Neutrophil (primary cell): ENCODE measurements at regions not wholly inside any gene's neighbourhood (a gene's known extent, or its start where the extent isn't known, plus 50 kb on each side); places are given as distances from the start of the nearest gene placed in this dataset.

Source experiments
- H3K27ac ChIP-seq: fragments of 200-600 bp; sonication (generic); 2 replicates; pipeline ENCODE4 v1.5.1; 2016; ENCODE audit warnings: mild to moderate bottlenecking, moderate library complexity
- H3K27me3 ChIP-seq: fragments of 200-600 bp; sonication (generic); 2 replicates; pipeline ENCODE4 v1.6.0; 2016; ENCODE audit warnings: mild to moderate bottlenecking
- H3K36me3 ChIP-seq: fragments of 200-600 bp; sonication (generic); 2 replicates; pipeline ENCODE4 v1.5.1; 2017
- H3K4me1 ChIP-seq, 2 experiments: fragments of 200-600 bp in 1 of 2; sonication (generic) in 1 of 2; 1 replicate in 1 of 2; 2 replicates in 1 of 2; pipeline versions ENCODE4 v1.5.1 to v1.6.1; 2013 to 2016; ENCODE audit warnings: low read depth in 1 of 2, low read length in 1 of 2, mild to moderate bottlenecking in 1 of 2, moderate library complexity in 1 of 2; ENCODE audit not compliant: control insufficient read depth in 1 of 2, insufficient read depth in 1 of 2
- H3K4me3 ChIP-seq, 2 experiments: fragments of 200-600 bp in 1 of 2; sonication (generic) in 1 of 2; 1 replicate in 1 of 2; 2 replicates in 1 of 2; pipeline ENCODE4 v1.5.1; 2013 to 2016; ENCODE audit warnings: low read depth in 1 of 2, low read length in 1 of 2, mild to moderate bottlenecking in 1 of 2, moderate library complexity in 1 of 2
- H3K9me3 ChIP-seq: fragments of 200-600 bp; sonication (generic); 2 replicates; pipeline ENCODE4 v1.5.1; 2016
- CTCF ChIP-seq: fragments of 200-600 bp; sonication (generic); IDR thresholded peaks from 2 replicates; pipeline ENCODE4 v1.5.1; 2016; ENCODE audit warnings: antibody characterized with exemption

DNA sequence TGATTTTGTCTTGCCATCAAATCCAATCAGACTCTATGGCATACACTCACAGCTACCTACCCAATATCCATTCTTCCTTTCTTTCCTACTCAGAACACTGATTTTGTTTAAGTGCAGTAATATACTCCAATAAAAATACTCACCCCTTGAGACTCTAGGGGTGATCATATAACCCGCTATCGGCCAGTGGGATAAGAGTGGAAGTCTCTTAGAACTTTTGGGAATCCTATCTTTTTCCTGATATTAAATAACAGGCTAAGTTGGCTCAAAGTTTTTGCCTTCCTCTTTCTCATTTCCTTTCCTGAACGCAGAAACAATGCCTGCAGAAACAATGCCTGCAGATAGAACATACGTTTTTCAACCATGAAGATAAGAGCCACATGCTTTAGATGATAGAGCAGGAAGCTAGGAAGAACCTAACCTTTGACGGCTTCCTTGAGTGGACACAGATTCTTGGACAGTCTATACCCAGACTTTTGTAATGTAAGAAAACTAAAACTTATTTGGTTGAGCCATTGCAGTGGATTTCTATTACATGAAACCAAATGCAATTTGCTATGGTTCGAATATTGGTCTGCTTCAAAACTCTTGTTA lies 373.8 kb downstream of the STIM2 start:
- Histone ChIP-seq H3K9me3 (no peaks in the 10 kb centered on the region), H3K27me3 (no peaks in the 10 kb centered on the region), H3K36me3 (no peaks in the 10 kb centered on the region), H3K27ac (no peak overlapping the region), H3K4me3 (no peak overlapping the region), H3K4me1 (no peaks in the 10 kb centered on the region)
- no peak for TF ChIP-seq CTCF

GRCh38 chr4:27239641-27240040 lies 379.0 kb downstream of the STIM2 start:
- no peaks in the 10 kb centered on the region for H3K9me3 ChIP-seq
- H3K27ac ChIP-seq = no peak overlapping the region
- H3K36me3 ChIP-seq = no peaks in the 10 kb centered on the region
- no peaks in the 10 kb centered on the region for H3K4me1 ChIP-seq
- no peaks in the 10 kb centered on the region for H3K27me3 ChIP-seq
- no peak overlapping the region for H3K4me3 ChIP-seq
- TF ChIP-seq CTCF = no peak

- H3K9me3 ChIP-seq = no peaks in the 10 kb centered on the region
- no peak overlapping the region for H3K27ac ChIP-seq
- H3K4me1 ChIP-seq = no peaks in the 10 kb centered on the region
- H3K36me3 ChIP-seq = no peaks in the 10 kb centered on the region
- no peak for TF ChIP-seq CTCF
- no peaks in the 10 kb centered on the region for H3K27me3 ChIP-seq
- H3K4me3 ChIP-seq = no peak overlapping the region
Observed at GRCh38 chr4:27242217-27242616, 381.6 kb downstream of the STIM2 start.

- Histone ChIP-seq H3K27ac (no peak overlapping the region), H3K36me3 (no peaks in the 10 kb centered on the region), H3K4me1 (no peaks in the 10 kb centered on the region), H3K4me3 (no peak overlapping the region), H3K27me3 (no peaks in the 10 kb centered on the region), H3K9me3 (no peaks in the 10 kb centered on the region)
- no peak for TF ChIP-seq CTCF
Observed at GRCh38 chr4:27245216-27245615, 384.6 kb downstream of the STIM2 start.

GRCh38 chr4:27248829-27249228 lies 388.2 kb downstream of the STIM2 start:
- H3K4me1 ChIP-seq = no peaks in the 10 kb centered on the region
- H3K4me3 ChIP-seq = no peak overlapping the region
- no peaks in the 10 kb centered on the region for H3K27me3 ChIP-seq
- no peaks in the 10 kb centered on the region for H3K36me3 ChIP-seq
- H3K27ac ChIP-seq = no peak overlapping the region
- H3K9me3 ChIP-seq = no peaks in the 10 kb centered on the region
- no peak for TF ChIP-seq CTCF

GRCh38 chr4:27251771-27252170 lies 391.1 kb downstream of the STIM2 start:
- Histone ChIP-seq H3K9me3 (no peaks in the 10 kb centered on the region), H3K4me1 (no peaks in the 10 kb centered on the region)
- no peak for TF ChIP-seq CTCF

More at GRCh38 chr4:27251771-27252170, 391.1 kb downstream of the STIM2 start:
- Histone ChIP-seq H3K36me3 (no peaks in the 10 kb centered on the region), H3K27ac (no peak overlapping the region), H3K27me3 (no peaks in the 10 kb centered on the region), H3K4me3 (no peak overlapping the region)
